ENCODE measurements at regions not wholly inside any gene's neighbourhood (a gene's known extent, or its start where the extent isn't known, plus 50 kb on each side); places are given as distances from the start of the nearest gene placed in this dataset.

DNA sequence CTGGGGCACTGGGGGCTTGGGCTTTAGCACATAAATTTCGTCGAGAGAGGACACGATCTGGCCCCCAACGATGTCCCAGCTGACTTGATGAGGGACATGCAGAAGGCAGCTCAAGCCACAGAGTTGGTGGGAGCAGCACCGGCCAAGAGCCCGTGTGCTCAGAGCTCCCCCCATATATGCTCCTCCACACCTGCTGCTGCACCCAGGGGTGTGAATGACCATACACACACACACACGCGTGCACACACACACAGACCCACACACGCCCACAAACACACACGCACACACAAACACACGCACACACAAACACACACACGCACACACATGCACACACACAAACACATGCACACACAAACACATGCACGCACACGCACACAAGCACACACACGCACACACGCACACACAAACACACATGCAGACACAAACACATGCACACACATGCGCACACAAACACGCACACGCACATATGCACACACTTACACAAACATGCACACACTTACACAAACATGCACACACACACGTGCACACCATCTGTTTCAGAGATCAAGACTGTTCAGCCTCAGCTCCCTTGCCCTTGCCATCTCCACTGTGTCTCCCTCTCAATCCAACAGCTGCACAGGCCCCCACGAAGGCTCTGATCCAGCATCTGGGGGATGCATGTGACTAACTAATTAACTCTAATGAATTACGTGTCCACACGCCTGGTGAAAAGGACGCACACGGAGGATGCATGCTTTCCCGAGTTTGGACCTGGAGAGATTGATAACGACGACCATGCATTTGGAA is 85.6 kb upstream of the TNRC6C start (continued):
- TF ChIP-seq, protein P1, sequence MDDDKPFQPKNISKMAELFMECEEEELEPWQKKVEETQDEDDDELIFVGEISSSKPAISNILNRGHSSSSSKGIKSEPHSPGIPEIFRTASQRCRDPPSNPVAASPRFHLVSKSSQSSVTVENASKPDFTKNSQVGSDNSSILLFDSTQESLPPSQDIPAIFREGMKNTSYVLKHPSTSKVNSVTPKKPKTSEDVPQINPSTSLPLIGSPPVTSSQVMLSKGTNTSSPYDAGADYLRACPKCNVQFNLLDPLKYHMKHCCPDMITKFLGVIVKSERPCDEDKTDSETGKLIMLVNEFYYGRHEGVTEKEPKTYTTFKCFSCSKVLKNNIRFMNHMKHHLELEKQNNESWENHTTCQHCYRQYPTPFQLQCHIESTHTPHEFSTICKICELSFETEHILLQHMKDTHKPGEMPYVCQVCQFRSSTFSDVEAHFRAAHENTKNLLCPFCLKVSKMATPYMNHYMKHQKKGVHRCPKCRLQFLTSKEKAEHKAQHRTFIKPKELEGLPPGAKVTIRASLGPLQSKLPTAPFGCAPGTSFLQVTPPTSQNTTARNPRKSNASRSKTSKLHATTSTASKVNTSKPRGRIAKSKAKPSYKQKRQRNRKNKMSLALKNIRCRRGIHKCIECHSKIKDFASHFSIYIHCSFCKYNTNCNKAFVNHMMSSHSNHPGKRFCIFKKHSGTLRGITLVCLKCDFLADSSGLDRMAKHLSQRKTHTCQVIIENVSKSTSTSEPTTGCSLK (tag by site-specific recombination; IDR thresholded peaks at IDR 0.05): no peak
- no peak for TF ChIP-seq ZNF266 (tag by site-specific recombination; IDR thresholded peaks at IDR 0.05; ENCODE audit: low read depth)
- TF ChIP-seq ZNF214 (tag by site-specific recombination; IDR thresholded peaks at IDR 0.05; ENCODE audit: borderline replicate concordance): no peak
- TF ChIP-seq ZNF777 (tag by site-specific recombination; IDR thresholded peaks at IDR 0.05; ENCODE audit: borderline replicate concordance): no peak
- TF ChIP-seq ZNF416 (tag by site-specific recombination; IDR thresholded peaks at IDR 0.05): no peak
- no peak for TF ChIP-seq ZNF350 (tag by site-specific recombination; IDR thresholded peaks at IDR 0.05)
- no peak for TF ChIP-seq ZBTB44 (tag by site-specific recombination; IDR thresholded peaks at IDR 0.05)
- TF ChIP-seq ZNF518A (tag by site-specific recombination; conservative IDR thresholded peaks at IDR 0.05; ENCODE audit: low read depth): no peak
- TF ChIP-seq ZNF549 (tag by site-specific recombination; IDR thresholded peaks at IDR 0.05): no peak
- peak; percentile 80; the same call in 1 of the 2 replicates for TF ChIP-seq SALL2 (tag by site-specific recombination; IDR thresholded peaks at IDR 0.05; ENCODE audit: borderline replicate concordance)
- TF ChIP-seq ZBTB10 (tag by site-specific recombination; IDR thresholded peaks at IDR 0.05): no peak
- TF ChIP-seq ZNF121 (tag by site-specific recombination; IDR thresholded peaks at IDR 0.05): no peak
- no peak for TF ChIP-seq BCL6B (tag by site-specific recombination; IDR thresholded peaks at IDR 0.05)
- no peak for TF ChIP-seq ZNF423 (tag by site-specific recombination; IDR thresholded peaks at IDR 0.05)
- no peak for TF ChIP-seq ZBTB11 (tag by site-specific recombination; conservative IDR thresholded peaks at IDR 0.05; ENCODE audit: low read depth)
- no peak for TF ChIP-seq ZNF514 (tag by site-specific recombination; IDR thresholded peaks at IDR 0.05)
- TF ChIP-seq YY2 (tag by site-specific recombination; IDR thresholded peaks at IDR 0.05): no peak
- TF ChIP-seq ZNF626 (tag by site-specific recombination; IDR thresholded peaks at IDR 0.05): no peak
- TF ChIP-seq, protein P2, sequence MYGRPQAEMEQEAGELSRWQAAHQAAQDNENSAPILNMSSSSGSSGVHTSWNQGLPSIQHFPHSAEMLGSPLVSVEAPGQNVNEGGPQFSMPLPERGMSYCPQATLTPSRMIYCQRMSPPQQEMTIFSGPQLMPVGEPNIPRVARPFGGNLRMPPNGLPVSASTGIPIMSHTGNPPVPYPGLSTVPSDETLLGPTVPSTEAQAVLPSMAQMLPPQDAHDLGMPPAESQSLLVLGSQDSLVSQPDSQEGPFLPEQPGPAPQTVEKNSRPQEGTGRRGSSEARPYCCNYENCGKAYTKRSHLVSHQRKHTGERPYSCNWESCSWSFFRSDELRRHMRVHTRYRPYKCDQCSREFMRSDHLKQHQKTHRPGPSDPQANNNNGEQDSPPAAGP (tag by site-specific recombination; IDR thresholded peaks at IDR 0.05): no peak
- no peak for TF ChIP-seq ZNF664 (tag by site-specific recombination; IDR thresholded peaks at IDR 0.05)
- no peak for TF ChIP-seq BCL11A (tag by site-specific recombination; IDR thresholded peaks at IDR 0.05; ENCODE audit: low read depth)
